Embryonic facial prominence (tissue), 1 donor: ENCODE measurements at regions not wholly inside any gene's neighbourhood (a gene's known extent, or its start where the extent isn't known, plus 50 kb on each side); places are given as distances from the start of the nearest gene placed in this dataset.

Source experiments
- DNase-seq: peaks from one replicate; pipeline ENCODE4 v3.0.0-alpha.2; 2016; ENCODE audit errors: extremely low spot score

DNA sequence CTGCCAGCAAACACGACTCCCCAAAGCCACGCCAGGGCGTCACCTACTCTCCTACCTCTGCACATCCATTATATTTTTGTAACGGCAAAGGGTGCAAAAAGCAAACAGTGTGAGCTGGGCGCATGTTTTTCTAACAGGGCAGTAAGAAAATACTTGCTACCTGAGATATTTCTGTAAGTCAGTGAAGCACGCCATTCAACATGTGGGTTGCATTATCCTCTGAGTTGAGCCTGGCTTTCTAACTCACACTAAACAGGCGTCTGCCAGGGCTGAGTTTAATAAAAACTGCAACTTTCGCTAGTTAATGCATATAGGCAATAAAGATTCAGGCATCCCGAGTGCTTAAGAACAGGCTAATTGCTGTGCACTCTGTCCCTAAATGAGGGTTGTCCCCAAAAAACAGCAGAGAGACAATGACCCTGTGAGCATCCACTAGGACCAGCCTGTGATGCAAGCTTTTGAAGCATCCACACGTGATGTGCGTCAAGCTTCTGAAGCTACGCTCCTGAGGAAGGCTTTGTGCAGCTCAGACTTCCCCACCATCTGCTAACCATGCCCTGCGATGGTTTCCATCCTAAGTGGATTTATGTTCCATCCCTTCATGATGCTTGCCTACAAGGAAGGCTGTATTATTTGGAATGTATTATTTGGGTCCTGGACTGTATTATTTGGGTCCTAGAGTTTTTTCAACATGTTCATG is 70.0 kb upstream of the SIM2 start:
- no peak for DNase-seq

DNA sequence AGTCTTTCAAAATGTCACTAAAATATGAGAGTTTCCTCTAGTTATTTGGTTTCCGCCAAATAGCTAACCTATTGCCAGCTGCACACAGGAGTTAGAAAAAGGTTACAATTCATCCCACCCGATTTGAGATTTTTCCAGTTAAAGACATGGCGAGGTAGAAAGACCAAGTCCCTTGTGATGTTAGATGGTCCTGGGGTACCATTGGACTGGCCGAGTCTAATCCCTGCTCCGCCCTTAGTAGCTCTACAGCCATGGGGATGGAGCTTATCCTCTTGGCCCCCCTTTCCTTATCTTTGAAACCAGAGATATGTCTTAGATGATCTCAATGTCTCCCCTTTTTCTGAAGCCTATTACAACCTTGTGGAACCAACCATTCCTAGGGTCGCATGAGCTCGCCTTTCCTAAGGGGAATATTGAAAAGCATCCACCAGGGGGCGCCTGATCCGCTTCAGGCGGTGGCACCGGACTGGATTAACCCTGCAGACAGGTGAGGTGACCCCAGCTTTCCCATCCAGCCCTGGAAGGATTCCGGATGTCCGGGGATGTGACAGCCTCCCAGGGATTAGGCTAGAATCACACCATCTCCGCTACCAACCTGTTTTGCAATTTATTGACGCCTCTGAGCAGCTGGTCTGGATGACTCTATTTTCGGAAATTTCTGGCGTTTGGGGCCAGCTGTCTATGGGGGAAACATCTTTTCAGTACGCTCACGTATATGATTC is 68.3 kb upstream of the SIM2 start:
- DNase-seq, result no peak

DNA sequence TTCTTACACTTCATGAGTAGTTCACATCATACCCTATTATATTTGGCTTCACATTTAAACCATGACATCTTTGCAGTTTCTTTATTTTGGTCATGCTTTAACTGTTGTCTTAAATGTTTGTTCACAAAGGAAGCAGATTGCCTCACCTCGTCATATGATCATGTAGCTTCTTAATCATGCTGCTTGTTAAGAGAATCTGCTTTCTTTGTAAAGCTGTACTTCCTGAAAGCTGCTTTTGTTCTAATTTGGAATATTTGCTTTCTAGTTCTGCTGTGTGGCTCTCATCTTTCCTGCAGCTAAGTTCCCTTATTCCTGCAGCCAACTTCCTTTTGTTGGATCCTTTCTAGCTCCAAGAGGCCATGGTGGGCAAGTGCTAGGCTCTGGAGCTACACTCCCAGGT is 62.9 kb upstream of the SIM2 start:
- no peak for DNase-seq

DNA sequence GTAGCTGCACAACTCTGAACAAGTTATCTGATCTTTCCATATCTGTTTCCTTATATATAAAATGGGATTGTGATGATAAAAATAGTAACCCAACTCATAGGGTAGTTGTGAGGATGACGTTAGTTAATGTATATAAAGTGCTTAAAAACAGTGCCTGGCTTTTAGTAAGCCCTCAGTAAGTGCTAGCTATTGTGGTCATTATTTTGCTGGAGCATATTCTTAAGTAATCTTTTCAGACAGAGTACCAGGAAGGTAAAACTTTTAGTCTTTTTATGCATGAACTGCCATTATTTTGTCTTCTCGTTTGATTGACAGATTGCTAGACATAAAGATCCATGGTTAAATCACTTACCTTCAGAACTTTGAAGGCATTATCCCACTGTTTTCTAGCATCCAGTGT is 62.5 kb upstream of the SIM2 start:
- DNase-seq, result no peak

DNA sequence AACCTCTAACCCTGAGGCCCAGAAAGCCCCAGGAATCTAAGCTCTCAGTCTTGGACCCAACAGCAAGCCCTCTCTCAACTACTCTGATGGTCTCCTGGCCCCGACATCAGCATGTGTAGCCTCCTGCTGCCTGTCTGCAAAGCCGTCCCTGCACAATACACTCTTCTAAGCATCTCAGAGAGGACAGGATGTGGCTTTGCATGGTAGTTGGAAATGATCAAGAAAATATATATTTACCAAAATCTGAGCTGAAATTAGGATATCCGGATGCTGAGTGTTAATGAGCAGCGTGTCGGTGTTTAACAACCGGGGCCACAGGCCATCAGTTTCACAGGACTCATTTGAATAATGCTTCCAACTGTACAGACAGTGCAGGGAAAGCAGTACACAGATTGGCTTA is 59.1 kb upstream of the SIM2 start:
- no peak for DNase-seq

DNA sequence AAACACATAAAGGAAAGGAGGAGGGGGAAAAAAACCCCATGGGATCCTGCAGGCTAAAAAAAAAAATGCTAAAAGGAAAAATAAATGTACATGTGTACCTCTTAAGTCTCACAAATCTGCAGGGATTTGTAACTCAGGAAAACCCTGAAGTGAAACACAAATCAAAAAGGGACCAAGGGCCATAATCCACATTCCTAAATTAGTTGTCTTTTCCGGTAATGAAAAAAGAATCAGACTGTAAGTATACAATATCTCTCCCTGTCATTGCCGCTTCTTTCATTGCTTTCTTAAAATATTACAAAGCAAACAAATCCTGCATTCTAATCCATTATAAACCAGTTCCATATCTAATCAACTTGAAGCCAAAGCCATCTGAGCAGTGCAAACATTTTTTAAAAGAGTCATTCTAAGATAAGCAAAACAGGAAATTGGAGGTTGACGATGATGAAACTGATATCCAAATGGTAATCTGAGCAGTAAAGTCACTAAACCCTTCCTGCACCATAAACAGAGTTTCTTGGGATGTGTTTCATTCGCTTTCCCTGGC is 58.7 kb upstream of the SIM2 start:
- DNase-seq, result no peak

DNA sequence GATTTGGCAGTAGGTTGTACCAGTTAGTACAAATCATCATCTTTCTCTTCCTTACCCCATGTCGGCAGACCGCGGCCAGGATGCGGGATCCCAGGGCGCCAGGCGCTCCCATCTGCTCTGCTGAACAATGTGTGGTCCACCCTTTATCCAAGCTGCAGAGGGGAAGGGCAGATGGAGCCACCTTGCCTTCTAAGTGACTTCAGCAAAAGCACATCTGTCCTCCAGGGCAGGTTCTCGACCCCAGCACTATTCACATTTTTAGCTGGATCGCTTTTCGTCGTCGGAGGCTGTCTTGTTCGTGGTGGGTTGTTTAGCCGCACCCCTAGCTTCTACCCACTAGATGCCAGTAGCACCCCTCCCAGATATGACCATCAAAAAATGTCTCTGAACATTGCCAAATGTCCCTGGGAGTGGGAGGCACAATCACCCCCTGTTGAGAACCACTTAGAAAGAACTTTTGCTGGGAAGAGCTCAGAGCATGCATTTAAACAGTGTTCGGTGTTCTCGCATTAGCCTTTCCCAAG is 58.1 kb upstream of the SIM2 start:
- DNase-seq, result no peak

DNA sequence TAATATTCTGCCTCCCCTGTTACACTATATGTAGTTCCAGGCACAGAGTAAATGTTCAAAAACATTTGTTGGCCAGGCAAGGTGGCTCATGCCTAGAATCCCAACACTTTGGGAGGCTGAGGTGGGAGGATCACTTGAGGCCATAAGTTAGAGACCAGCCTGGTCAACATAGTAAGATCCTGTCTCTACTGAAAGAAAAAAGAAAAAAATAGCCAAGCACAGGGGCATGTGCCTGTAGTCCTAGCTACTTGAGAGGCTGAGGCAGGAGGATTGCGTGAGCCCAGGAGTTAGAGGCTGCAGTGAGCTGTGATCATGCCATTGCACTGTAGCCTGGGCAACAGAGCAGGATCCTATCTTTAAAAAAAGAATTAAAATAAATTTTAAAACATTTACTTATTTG is 57.6 kb upstream of the SIM2 start:
- no peak for DNase-seq

DNA sequence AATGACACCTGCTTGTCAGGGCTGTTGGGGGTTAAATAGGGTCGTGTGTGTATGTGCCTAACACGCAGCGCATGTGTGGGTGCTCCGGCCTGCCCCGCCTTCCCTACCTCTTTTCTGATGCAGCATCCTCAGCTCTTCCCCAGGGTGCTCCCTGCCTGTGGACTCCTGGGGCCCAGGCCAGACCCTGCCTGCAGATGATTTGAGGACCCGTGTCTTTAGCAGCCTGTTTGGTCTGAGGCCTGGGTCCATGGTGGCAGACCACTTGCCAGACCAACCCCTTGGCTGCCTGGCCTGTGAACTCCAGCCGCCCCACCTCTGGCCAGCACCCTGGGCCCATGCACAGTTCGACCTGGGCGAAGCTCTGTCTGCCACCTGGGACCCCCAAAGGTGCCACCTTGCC is 57.0 kb upstream of the SIM2 start:
- no peak for DNase-seq

DNA sequence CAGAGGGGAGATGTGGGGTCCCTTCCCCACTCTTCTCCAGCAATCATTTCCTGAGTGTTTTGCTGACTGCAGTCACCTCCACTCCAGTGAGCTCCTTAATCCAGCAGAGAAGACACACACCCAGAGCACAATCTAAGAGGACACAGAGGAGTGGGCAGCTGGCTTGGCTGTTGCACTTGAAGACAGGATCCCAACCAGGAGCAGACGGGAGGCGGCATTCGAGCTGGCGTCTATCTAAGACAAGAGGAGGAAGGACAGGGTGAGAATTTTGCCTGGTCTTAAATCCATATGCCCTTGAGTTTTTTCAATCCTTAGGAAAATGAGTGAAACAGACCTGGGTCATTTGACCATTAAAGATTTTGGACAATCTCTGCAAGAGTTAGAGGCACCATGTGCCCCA is 56.1 kb upstream of the SIM2 start:
- DNase-seq, result no peak

DNA sequence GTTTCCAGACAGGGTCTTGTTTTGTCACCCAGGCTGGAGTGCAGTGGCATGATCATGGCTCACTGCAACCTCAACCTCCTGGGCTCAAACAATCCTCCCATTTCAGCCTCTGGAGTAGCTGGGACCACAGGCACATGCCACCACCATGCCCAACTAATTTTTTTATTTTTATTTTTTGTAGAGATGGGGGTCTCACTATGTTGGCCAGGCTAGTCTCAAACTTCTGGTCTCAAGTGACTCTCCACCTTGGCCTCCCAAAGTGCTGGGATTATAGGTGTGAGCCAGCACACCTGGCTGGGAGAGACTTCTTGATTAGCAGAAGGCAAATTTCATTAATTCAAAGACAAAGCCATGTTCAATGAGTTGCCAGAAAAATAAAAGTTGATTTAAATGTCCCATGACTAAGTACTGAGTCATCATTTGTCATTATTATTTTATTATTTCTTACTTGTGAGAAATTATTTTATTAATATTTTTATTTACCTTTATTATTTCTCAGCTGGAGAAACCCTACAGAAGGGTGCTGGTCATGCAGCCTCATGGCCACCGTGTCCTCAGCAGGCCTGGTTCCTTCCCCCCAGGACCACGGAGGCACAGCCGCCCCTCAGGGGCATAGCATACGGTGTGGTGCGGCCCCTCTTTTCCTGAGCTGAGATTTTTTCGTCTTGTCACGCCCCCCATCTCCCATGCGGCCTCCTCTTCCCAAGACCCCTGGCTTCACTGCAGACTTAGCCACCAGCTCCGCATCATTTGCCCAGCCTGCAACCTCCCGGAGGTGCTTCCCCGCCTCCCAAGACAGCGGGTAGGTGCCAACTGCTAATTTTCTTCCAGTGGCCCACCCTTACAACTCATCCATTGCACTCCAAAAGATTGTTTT is 55.3 kb upstream of the SIM2 start:
- DNase-seq, result no peak

DNA sequence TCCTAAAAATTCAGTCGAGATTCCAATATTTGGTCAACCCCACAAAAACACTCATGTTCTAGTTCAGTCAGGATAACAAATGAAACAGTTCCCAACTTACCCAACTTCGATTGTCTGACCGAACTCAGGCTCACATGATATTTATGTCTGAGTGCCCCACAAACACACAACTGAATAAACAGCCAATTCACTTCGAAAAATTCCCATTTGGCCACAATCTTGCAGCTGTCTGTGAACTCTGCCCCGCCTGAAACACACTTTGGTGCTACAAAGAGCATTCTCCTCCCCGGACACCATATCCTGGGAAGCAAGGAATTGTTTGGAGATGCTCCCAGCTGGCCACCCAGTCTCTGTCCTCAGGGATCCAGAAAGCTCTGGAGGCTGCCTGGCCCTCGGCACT is 52.9 kb upstream of the SIM2 start:
- DNase-seq, result no peak

DNA sequence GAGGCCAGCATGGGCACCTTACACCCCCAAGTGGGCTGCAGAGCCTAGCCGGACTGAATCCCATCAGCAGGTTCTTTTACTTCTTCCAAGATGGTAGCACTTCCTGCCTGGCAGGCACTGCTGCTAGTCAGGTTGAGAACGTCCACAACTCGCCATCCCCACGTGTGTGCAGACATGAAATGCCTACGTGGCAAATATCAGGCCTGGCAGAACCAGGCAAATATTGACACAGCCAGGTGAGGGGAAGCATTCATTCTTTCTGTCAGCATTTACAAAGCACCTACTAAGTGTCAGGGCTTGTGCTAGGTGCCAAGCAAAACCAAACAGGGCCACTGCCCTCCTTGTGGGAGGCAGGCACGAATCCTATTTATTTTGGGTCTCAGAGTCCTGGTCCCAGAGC is 52.3 kb upstream of the SIM2 start:
- DNase-seq, result no peak

DNA sequence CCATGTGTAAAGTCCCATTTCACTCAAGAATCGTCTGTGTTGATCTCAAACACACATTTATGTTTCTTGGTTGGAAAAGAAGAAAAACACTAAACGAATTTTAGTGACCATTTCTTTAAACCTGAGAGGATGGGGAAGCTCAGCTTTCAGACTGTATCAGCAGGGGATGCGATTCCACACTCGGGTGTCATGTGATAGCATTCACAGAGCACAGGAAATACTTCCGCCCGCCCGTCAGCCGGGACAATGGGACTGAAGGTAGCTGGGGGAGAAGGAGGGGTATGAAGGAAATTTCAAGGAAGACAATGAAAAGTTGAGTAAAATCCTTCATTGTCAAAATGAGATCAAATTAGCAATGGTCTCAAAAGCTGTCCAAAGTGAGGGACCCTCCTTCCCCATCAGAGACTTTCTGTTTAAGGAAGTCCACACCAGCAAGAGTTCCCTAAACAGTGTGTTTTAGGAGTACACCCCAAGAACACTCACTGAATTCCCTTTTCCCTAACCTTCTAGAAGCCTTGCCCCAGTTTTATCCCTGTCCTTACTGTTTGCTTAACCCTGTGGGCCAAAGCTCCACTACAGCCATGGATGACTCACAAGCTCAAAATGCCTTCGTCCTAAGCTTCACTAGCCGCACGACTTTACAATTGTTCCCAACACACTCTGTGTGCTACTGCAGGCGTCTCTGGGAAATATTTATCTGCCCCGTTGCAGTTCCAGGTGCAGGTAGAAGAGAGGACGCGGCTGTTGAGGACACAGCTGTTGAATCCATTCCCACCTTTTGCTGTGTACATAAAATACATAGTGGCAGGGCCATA is 51.4 kb upstream of the SIM2 start:
- no peak for DNase-seq
